KG1 (cell line): ENCODE measurements at regions not wholly inside any gene's neighbourhood (a gene's known extent, or its start where the extent isn't known, plus 50 kb on each side); places are given as distances from the start of the nearest gene placed in this dataset.
"Not testable (repeated sequence)": the region's sequence is repeated elsewhere in the genome, so short reads cannot be mapped to it uniquely, and the experiment has no call there.

Experiments
- DNase-seq: peaks from one replicate; lab custom pipeline; 2025; lab: John Stamatoyannopoulos, UW

- no peak for DNase-seq
These were observed 255.3 kb upstream of the GJE1 start for GRCh38 chr6:141877275-141877983.

- DNase-seq, result no peak
These were observed 257.7 kb upstream of the GJE1 start for GRCh38 chr6:141874930-141875602.

GRCh38 chr6:141869509-141869908 lies 263.2 kb upstream of the GJE1 start:
- DNase-seq, result not testable (repeated sequence)

- no peak for DNase-seq
These were observed 265.0 kb upstream of the GJE1 start for GRCh38 chr6:141867767-141868166.

GRCh38 chr6:141866731-141867497 lies 265.8 kb upstream of the GJE1 start:
- DNase-seq, result no peak

GRCh38 chr6:141851063-141851462 lies 281.7 kb upstream of the GJE1 start:
- DNase-seq, result no peak

GRCh38 chr6:141848029-141848890 lies 284.5 kb upstream of the GJE1 start:
- DNase-seq, result no peak

- DNase-seq, result no peak
These were observed 286.1 kb upstream of the GJE1 start for GRCh38 chr6:141846639-141847038.

GRCh38 chr6:141843178-141843834 lies 289.4 kb upstream of the GJE1 start:
- DNase-seq, result no peak

- no peak for DNase-seq
These were observed 299.6 kb upstream of the GJE1 start for GRCh38 chr6:141833001-141833655.

GRCh38 chr6:141830530-141830929 lies 302.2 kb upstream of the GJE1 start:
- no peak for DNase-seq

- DNase-seq, result no peak
These were observed 303.0 kb upstream of the GJE1 start for GRCh38 chr6:141829566-141830360.

GRCh38 chr6:141824350-141824749 lies 308.4 kb upstream of the GJE1 start:
- DNase-seq, result no peak

GRCh38 chr6:141815039-141815438 lies 317.7 kb upstream of the GJE1 start:
- not testable (repeated sequence) for DNase-seq

GRCh38 chr6:141809901-141810300 lies 322.8 kb upstream of the GJE1 start:
- DNase-seq, result no peak

- no peak for DNase-seq
These were observed 324.1 kb upstream of the GJE1 start for GRCh38 chr6:141808662-141809061.

- not testable (repeated sequence) for DNase-seq
These were observed 331.8 kb upstream of the GJE1 start for GRCh38 chr6:141800973-141801372.

GRCh38 chr6:141790921-141791320 lies 341.8 kb upstream of the GJE1 start:
- no peak for DNase-seq

- DNase-seq, result no peak
These were observed 344.6 kb upstream of the GJE1 start for GRCh38 chr6:141788096-141788495.

- no peak for DNase-seq
These were observed 349.1 kb upstream of the GJE1 start for GRCh38 chr6:141783585-141783984.
